CD14-positive monocyte (primary cell): ENCODE measurements at regions not wholly inside any gene's neighbourhood (a gene's known extent, or its start where the extent isn't known, plus 50 kb on each side); places are given as distances from the start of the nearest gene placed in this dataset.

Experiments
- DNase-seq, 3 donors: peaks; one replicate each; pipeline ENCODE4 v3.0.0-alpha.2; 2011 to 2022
- H2AFZ ChIP-seq: 2 replicates; pipeline ENCODE4 v1.6.0; 2012; ENCODE audit warnings: mild to moderate bottlenecking, low read depth, low read length, inconsistent platforms; ENCODE audit not compliant: insufficient read depth, poor library complexity, severe bottlenecking
- H3K27ac ChIP-seq, 2 donors: 1 replicate in 1 of 2; 2 replicates in 1 of 2; pipeline ENCODE4 v1.5.1; 2012 to 2013; ENCODE audit warnings: low read length in 2 of 2, control low read depth in 1 of 2, inconsistent platforms in 1 of 2, low read depth in 1 of 2, mild to moderate bottlenecking in 1 of 2
- H3K27me3 ChIP-seq, 2 donors: one replicate each; pipeline versions ENCODE4 v1.6.0 to v1.6.1; 2011 to 2013; ENCODE audit warnings: low read length in 2 of 2; ENCODE audit not compliant: control insufficient read depth in 2 of 2, insufficient read depth in 2 of 2
- H3K36me3 ChIP-seq, 2 donors: replicated peaks in 1 of 2; 1 replicate in 1 of 2; 2 replicates in 1 of 2; pipeline versions ENCODE4 v1.5.1 to v1.6.1; 2012 to 2013; ENCODE audit warnings: low read length in 2 of 2, control low read depth in 1 of 2, inconsistent platforms in 1 of 2, mild to moderate bottlenecking in 1 of 2; ENCODE audit not compliant: insufficient read depth in 2 of 2, control insufficient read depth in 1 of 2
- H3K4me1 ChIP-seq, 2 donors: 1 replicate in 1 of 2; 2 replicates in 1 of 2; pipeline versions ENCODE4 v1.5.1 to v1.6.1; 2012 to 2013; ENCODE audit warnings: low read length in 2 of 2, control low read depth in 1 of 2, inconsistent platforms in 1 of 2, mild to moderate bottlenecking in 1 of 2, moderate library complexity in 1 of 2; ENCODE audit not compliant: insufficient read depth in 2 of 2, control insufficient read depth in 1 of 2
- H3K4me2 ChIP-seq: replicated peaks from 2 replicates; pipeline ENCODE3; 2012; ENCODE audit warnings: low read length, moderate library complexity, mild to moderate bottlenecking; ENCODE audit not compliant: poor library complexity, severe bottlenecking; ENCODE audit errors: extremely low read depth
- H3K4me3 ChIP-seq, 3 experiments: fragments of 200-600 bp in 1 of 3; sonication (generic) in 1 of 3; replicated peaks in 1 of 3; 1 replicate in 2 of 3; 2 replicates in 1 of 3; pipeline ENCODE4 v1.5.1; 2011 to 2013; ENCODE audit warnings: low read length in 3 of 3, mild to moderate bottlenecking in 3 of 3, control low read depth in 2 of 3, low read depth in 2 of 3, inconsistent platforms in 1 of 3, moderate library complexity in 1 of 3
- H3K79me2 ChIP-seq: 2 replicates; pipeline ENCODE4 v1.6.0; 2012; ENCODE audit warnings: mild to moderate bottlenecking, control low read depth, inconsistent platforms, low read length, moderate library complexity; ENCODE audit not compliant: insufficient read depth
- H3K9ac ChIP-seq: 2 replicates; pipeline ENCODE4 v1.6.0; 2017; ENCODE audit warnings: low read length, mild to moderate bottlenecking; ENCODE audit not compliant: insufficient read depth, poor library complexity, severe bottlenecking
- H3K9me3 ChIP-seq, 2 donors: replicated peaks in 1 of 2; 1 replicate in 1 of 2; 2 replicates in 1 of 2; pipeline versions ENCODE4 v1.5.1 to v1.6.1; 2012 to 2013; ENCODE audit warnings: low read length in 2 of 2, control low read depth in 1 of 2; ENCODE audit not compliant: control insufficient read depth in 1 of 2, insufficient read depth in 1 of 2
- H4K20me1 ChIP-seq: 2 replicates; pipeline ENCODE4 v1.6.0; 2012; ENCODE audit warnings: mild to moderate bottlenecking, low read length, control low read depth, moderate library complexity; ENCODE audit not compliant: insufficient read depth
- H3K27ac Mint-ChIP-seq, 7 donors: one replicate each; pipeline ENCODE4 v1.8.0; 2020; ENCODE audit warnings: mild to moderate bottlenecking in 7 of 7, mixed read lengths in 7 of 7, moderate library complexity in 6 of 7, inconsistent platforms in 2 of 7
- H3K27me3 Mint-ChIP-seq, 3 donors: one replicate each; pipeline ENCODE4 v1.8.0; 2021 to 2022; ENCODE audit warnings: low read depth in 3 of 3, mild to moderate bottlenecking in 3 of 3, mixed read lengths in 3 of 3, moderate library complexity in 3 of 3, inconsistent platforms in 1 of 3
- H3K36me3 Mint-ChIP-seq, 2 donors: one replicate each; pipeline ENCODE4 v1.8.0; 2020; ENCODE audit warnings: mixed read lengths in 2 of 2, inconsistent platforms in 1 of 2, mild to moderate bottlenecking in 1 of 2
- H3K4me1 Mint-ChIP-seq: one replicate; pipeline ENCODE4 v1.8.0; 2020; ENCODE audit warnings: mild to moderate bottlenecking, mixed read lengths
- H3K4me3 Mint-ChIP-seq, 2 donors: one replicate each; pipeline ENCODE4 v1.8.0; 2020; ENCODE audit warnings: mild to moderate bottlenecking in 2 of 2, mixed read lengths in 2 of 2, moderate library complexity in 1 of 2
- H3K9me3 Mint-ChIP-seq, 7 donors: one replicate each; pipeline ENCODE4 v1.8.0; 2020 to 2022; ENCODE audit warnings: mixed read lengths in 7 of 7, mild to moderate bottlenecking in 6 of 7, moderate library complexity in 6 of 7, inconsistent platforms in 2 of 7
- WGBS: methylation state at CpG from one replicate; pipeline ENCODE4 v1.1.5; 2013; ENCODE audit warnings: missing lambda C conversion rate; ENCODE audit not compliant: insufficient coverage; 5-methylcytosine and 5-hydroxymethylcytosine counted together
- intact Hi-C, 2 donors: fragments of 100-400 bp; cut with micrococcal nuclease; formaldehyde crosslinking; loops; one replicate each; pipeline versions ENCODE4 v1.15.0 to v1.15.1; 2023
- TF ChIP-seq, protein P1 (sequence below): fragments of 200-600 bp; IDR thresholded peaks from one replicate; pipeline ENCODE4 v1.8.0; 2022; ENCODE audit warnings: antibody characterized with exemption, mild to moderate bottlenecking

DNA sequence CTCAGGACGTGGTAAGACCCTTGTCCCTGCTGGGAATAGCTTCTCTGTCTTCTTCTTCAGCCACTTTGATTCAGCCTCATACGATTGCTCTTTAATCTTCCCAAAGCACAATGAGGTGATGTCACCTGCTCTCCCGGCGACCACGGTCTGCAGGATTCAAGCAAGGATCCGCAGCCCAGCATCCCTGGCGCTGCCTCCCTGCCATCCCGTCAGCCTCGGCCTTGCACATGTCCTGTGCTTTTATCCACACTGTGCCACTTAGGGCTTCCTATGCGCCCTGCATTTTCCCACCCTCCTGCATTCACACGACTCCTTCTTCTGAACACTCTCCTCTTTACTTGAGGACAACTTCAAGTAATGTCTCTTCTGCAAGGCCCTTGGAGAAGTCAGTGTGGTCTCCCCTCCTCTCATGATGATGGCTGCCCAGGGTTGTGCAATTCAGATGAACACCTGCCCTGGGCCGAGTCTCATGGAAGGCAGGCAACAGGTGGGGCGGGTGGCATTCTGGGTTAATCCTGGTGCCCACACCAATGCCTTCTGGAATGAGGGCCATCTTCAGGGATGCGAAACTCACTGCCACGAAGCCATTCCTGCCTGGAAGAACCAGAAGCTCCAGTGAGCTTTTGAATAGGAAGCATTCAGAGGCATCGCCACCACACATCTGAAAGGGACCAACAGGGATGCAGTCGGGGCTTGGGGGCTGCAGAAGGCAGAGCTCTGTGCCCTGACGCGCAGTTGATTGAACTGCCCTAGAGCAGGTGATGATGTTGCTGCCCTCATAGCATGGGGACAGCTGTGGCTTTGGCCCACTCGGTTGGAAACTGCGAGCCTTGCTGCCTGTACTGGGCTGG, 287.5 kb downstream of the GLRX3 start:
- Mint-ChIP-seq H3K9me3 (peaks cover 0 to 12% (median 2%) of the 10 kb centered on the region in 7 donors), H3K27me3 (no peaks in the 10 kb centered on the region), H3K4me1 (no peaks in the 10 kb centered on the region), H3K27ac (peak overlapping the region in 1 of 7 donors; percentile 1), H3K4me3 (no peak overlapping the region), H3K36me3 (no peaks in the 10 kb centered on the region)
- H3K4me1 ChIP-seq, result no peaks in the 10 kb centered on the region
- H3K9ac ChIP-seq, result no peak overlapping the region
- WGBS, result 92% methylated on average over 21 of the region's 21 CpGs
- H4K20me1 ChIP-seq, result no peaks in the 10 kb centered on the region
- no peaks in the 10 kb centered on the region for H3K79me2 ChIP-seq
- no peak overlapping the region for H3K4me3 ChIP-seq
- no peak overlapping the region for H2AFZ ChIP-seq
- H3K9me3 ChIP-seq, result peaks cover 0 to 6% of the 10 kb centered on the region in 2 donors
- no peak overlapping the region for H3K4me2 ChIP-seq
- no peak for DNase-seq
- H3K27me3 ChIP-seq, result no peaks in the 10 kb centered on the region
- no peaks in the 10 kb centered on the region for H3K36me3 ChIP-seq
- intact Hi-C loops, result no loop called here
- TF ChIP-seq, protein P1, sequence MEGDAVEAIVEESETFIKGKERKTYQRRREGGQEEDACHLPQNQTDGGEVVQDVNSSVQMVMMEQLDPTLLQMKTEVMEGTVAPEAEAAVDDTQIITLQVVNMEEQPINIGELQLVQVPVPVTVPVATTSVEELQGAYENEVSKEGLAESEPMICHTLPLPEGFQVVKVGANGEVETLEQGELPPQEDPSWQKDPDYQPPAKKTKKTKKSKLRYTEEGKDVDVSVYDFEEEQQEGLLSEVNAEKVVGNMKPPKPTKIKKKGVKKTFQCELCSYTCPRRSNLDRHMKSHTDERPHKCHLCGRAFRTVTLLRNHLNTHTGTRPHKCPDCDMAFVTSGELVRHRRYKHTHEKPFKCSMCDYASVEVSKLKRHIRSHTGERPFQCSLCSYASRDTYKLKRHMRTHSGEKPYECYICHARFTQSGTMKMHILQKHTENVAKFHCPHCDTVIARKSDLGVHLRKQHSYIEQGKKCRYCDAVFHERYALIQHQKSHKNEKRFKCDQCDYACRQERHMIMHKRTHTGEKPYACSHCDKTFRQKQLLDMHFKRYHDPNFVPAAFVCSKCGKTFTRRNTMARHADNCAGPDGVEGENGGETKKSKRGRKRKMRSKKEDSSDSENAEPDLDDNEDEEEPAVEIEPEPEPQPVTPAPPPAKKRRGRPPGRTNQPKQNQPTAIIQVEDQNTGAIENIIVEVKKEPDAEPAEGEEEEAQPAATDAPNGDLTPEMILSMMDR, result no peak
- no peak overlapping the region for H3K27ac ChIP-seq

- no peak for DNase-seq
- H3K4me1 ChIP-seq, result no peaks in the 10 kb centered on the region
- H3K36me3 Mint-ChIP-seq, result no peaks in the 10 kb centered on the region
- no peaks in the 10 kb centered on the region for H3K4me1 Mint-ChIP-seq
- no peaks in the 10 kb centered on the region for H3K36me3 ChIP-seq
- H3K4me3 ChIP-seq, result no peak overlapping the region
- H3K27ac ChIP-seq, result no peak overlapping the region
- peaks cover 0 to 8% (median 2%) of the 10 kb centered on the region in 7 donors for H3K9me3 Mint-ChIP-seq
- intact Hi-C loops, result no loop called here
- no peaks in the 10 kb centered on the region for H4K20me1 ChIP-seq
- no peak overlapping the region for H3K27ac Mint-ChIP-seq
- H2AFZ ChIP-seq, result no peak overlapping the region
- H3K4me2 ChIP-seq, result no peak overlapping the region
- TF ChIP-seq, protein P1, result no peak
- peaks cover 0 to 6% of the 10 kb centered on the region in 2 donors for H3K9me3 ChIP-seq
- H3K27me3 Mint-ChIP-seq, result no peaks in the 10 kb centered on the region
- H3K79me2 ChIP-seq, result no peaks in the 10 kb centered on the region
- WGBS, result 95% methylated on average over 6 of the region's 10 CpGs
- H3K27me3 ChIP-seq, result no peaks in the 10 kb centered on the region
- H3K4me3 Mint-ChIP-seq, result no peak overlapping the region
- H3K9ac ChIP-seq, result no peak overlapping the region
Measured at GRCh38 chr10:130424418-130424817, 288.2 kb downstream of the GLRX3 start.
